CD4-positive, alpha-beta memory T cell (primary cell): ENCODE measurements at regions not wholly inside any gene's neighbourhood (a gene's known extent, or its start where the extent isn't known, plus 50 kb on each side); places are given as distances from the start of the nearest gene placed in this dataset.

Experiments used
- CTCF ChIA-PET: fragments of 350-600 bp; sonication (Branson Sonifier 250); formaldehyde crosslinking; loops from one replicate; lab custom pipeline; 2021; ENCODE audit warnings: inconsistent platforms; ENCODE audit not compliant: partially characterized antibody; lab: Charles Lee
- POLR2A ChIA-PET: fragments of 350-600 bp; sonication (Branson Sonifier 250); formaldehyde crosslinking; loops from one replicate; lab custom pipeline; 2021; ENCODE audit not compliant: partially characterized antibody; lab: Charles Lee
- DNase-seq, 5 donors: peaks; one replicate each; pipeline versions ENCODE4 v3.0.0 to v3.0.0-alpha.2; 2020 to 2022; ENCODE audit warnings: mixed read lengths in 1 of 5
- H3K27ac ChIP-seq: one replicate; pipeline ENCODE4 v1.7.0; 2013; ENCODE audit warnings: low read depth, low read length
- H3K27me3 ChIP-seq: 2 replicates; pipeline ENCODE4 v1.7.0; 2013; ENCODE audit warnings: mild to moderate bottlenecking, low read length, moderate library complexity; ENCODE audit not compliant: insufficient read depth
- H3K36me3 ChIP-seq: 2 replicates; pipeline ENCODE4 v1.7.0; 2013; ENCODE audit warnings: mild to moderate bottlenecking, low read length, moderate library complexity; ENCODE audit not compliant: insufficient read depth
- H3K4me1 ChIP-seq: 2 replicates; pipeline ENCODE4 v1.7.0; 2013; ENCODE audit warnings: mild to moderate bottlenecking, low read length, moderate library complexity; ENCODE audit not compliant: insufficient read depth
- H3K4me3 ChIP-seq, 2 donors: one replicate each; pipeline ENCODE4 v1.7.0; 2013; ENCODE audit warnings: low read length in 2 of 2, mild to moderate bottlenecking in 1 of 2
- H3K9me3 ChIP-seq, 2 donors: one replicate each; pipeline ENCODE4 v1.7.0; 2013; ENCODE audit warnings: low read length in 2 of 2, control low read depth in 1 of 2; ENCODE audit not compliant: control insufficient read depth in 1 of 2
- H3K27ac Mint-ChIP-seq, 7 donors: one replicate each; pipeline ENCODE4 v1.8.0; 2020 to 2021; ENCODE audit warnings: mixed read lengths in 7 of 7, mild to moderate bottlenecking in 6 of 7, inconsistent platforms in 3 of 7, moderate library complexity in 3 of 7
- H3K27me3 Mint-ChIP-seq, 2 donors: one replicate each; pipeline ENCODE4 v1.8.0; 2020 to 2021; ENCODE audit warnings: mixed read lengths in 2 of 2
- H3K36me3 Mint-ChIP-seq, 2 donors: one replicate each; pipeline ENCODE4 v1.8.0; 2020 to 2021; ENCODE audit warnings: mixed read lengths in 2 of 2, inconsistent platforms in 1 of 2, mild to moderate bottlenecking in 1 of 2
- H3K4me1 Mint-ChIP-seq, 4 donors: one replicate each; pipeline ENCODE4 v1.8.0; 2020 to 2021; ENCODE audit warnings: mixed read lengths in 4 of 4, mild to moderate bottlenecking in 1 of 4
- H3K4me3 Mint-ChIP-seq, 8 donors: one replicate each; pipeline ENCODE4 v1.8.0; 2020 to 2021; ENCODE audit warnings: mixed read lengths in 8 of 8, mild to moderate bottlenecking in 7 of 8, moderate library complexity in 6 of 8, inconsistent platforms in 3 of 8
- H3K9me3 Mint-ChIP-seq, 8 donors: one replicate each; pipeline ENCODE4 v1.8.0; 2020 to 2021; ENCODE audit warnings: mixed read lengths in 8 of 8, mild to moderate bottlenecking in 5 of 8, inconsistent platforms in 3 of 8, moderate library complexity in 1 of 8
- intact Hi-C: fragments of 100-400 bp; cut with micrococcal nuclease; formaldehyde crosslinking; loops from one replicate; pipeline ENCODE4 v1.15.1; 2023

- no peaks in the 10 kb centered on the region for H3K36me3 Mint-ChIP-seq
- no peak overlapping the region for H3K4me3 Mint-ChIP-seq
- Histone ChIP-seq H3K36me3 (no peaks in the 10 kb centered on the region), H3K27ac (no peak overlapping the region), H3K4me3 (no peak overlapping the region), H3K9me3 (no peaks in the 10 kb centered on the region), H3K27me3 (peaks cover 3% of the 10 kb centered on the region), H3K4me1 (no peaks in the 10 kb centered on the region)
- CTCF ChIA-PET: no interaction called here
- intact Hi-C loops: loop anchor here (5.0 kb wide), 1 partner anchor 295 kb away; the partner anchor contains the start of gene FNDC1
- H3K27ac Mint-ChIP-seq: no peak overlapping the region
- DNase-seq: no peak
- peaks cover 0 to 6% (median 0%) of the 10 kb centered on the region in 8 donors for H3K9me3 Mint-ChIP-seq
- H3K27me3 Mint-ChIP-seq: peaks cover 7 to 9% of the 10 kb centered on the region in 2 donors
- H3K4me1 Mint-ChIP-seq: no peaks in the 10 kb centered on the region
- POLR2A ChIA-PET: no interaction called here
Observed at GRCh38 chr6:159461998-159462397, 231.0 kb downstream of the SOD2 start.

GRCh38 chr6:159461266-159461665 is 231.8 kb downstream of the SOD2 start:
- CTCF ChIA-PET: no interaction called here
- Mint-ChIP-seq H3K4me3 (no peak overlapping the region), H3K9me3 (peaks cover 0 to 6% (median 0%) of the 10 kb centered on the region in 8 donors), H3K4me1 (no peaks in the 10 kb centered on the region), H3K27ac (no peak overlapping the region), H3K36me3 (no peaks in the 10 kb centered on the region), H3K27me3 (peaks cover 7 to 9% of the 10 kb centered on the region in 2 donors)
- Histone ChIP-seq H3K4me1 (no peaks in the 10 kb centered on the region), H3K27me3 (peaks cover 2% of the 10 kb centered on the region), H3K9me3 (no peaks in the 10 kb centered on the region), H3K36me3 (no peaks in the 10 kb centered on the region), H3K4me3 (no peak overlapping the region), H3K27ac (no peak overlapping the region)
- DNase-seq: no peak
- POLR2A ChIA-PET: no interaction called here
- intact Hi-C loops: loop anchor here (5.0 kb wide), 1 partner anchor 294 kb away; the partner anchor contains the start of gene FNDC1

- intact Hi-C loops: loop anchor here (5.0 kb wide), 1 partner anchor 293 kb away; the partner anchor contains the start of gene FNDC1
- Mint-ChIP-seq H3K4me3 (no peak overlapping the region), H3K36me3 (no peaks in the 10 kb centered on the region), H3K27me3 (peaks cover 7% of the 10 kb centered on the region in 2 donors), H3K4me1 (no peaks in the 10 kb centered on the region), H3K27ac (no peak overlapping the region), H3K9me3 (peaks cover 0 to 6% (median 1%) of the 10 kb centered on the region in 8 donors)
- no peak for DNase-seq
- ChIA-PET POLR2A (no interaction called here), CTCF (no interaction called here)
- H3K36me3 ChIP-seq: no peaks in the 10 kb centered on the region
- H3K27ac ChIP-seq: no peak overlapping the region
- H3K4me1 ChIP-seq: no peaks in the 10 kb centered on the region
- H3K27me3 ChIP-seq: no peaks in the 10 kb centered on the region
- H3K9me3 ChIP-seq: no peaks in the 10 kb centered on the region
- no peak overlapping the region for H3K4me3 ChIP-seq
Observed at GRCh38 chr6:159460476-159460875, 232.6 kb downstream of the SOD2 start.

- H3K36me3 ChIP-seq: no peaks in the 10 kb centered on the region
- intact Hi-C loops: no loop called here
- POLR2A ChIA-PET: no interaction called here
Observed at GRCh38 chr6:159456349-159456748, 236.7 kb downstream of the SOD2 start.

GRCh38 chr6:159455700-159456274 is 237.3 kb downstream of the SOD2 start:
- H3K4me3 Mint-ChIP-seq: no peak overlapping the region
- no peak for DNase-seq
- Histone ChIP-seq H3K4me1 (no peaks in the 10 kb centered on the region), H3K4me3 (no peak overlapping the region), H3K36me3 (no peaks in the 10 kb centered on the region), H3K9me3 (no peaks in the 10 kb centered on the region), H3K27ac (no peak overlapping the region), H3K27me3 (no peaks in the 10 kb centered on the region)
- ChIA-PET POLR2A (no interaction called here), CTCF (no interaction called here)
- intact Hi-C loops: no loop called here
- no peaks in the 10 kb centered on the region for H3K36me3 Mint-ChIP-seq
- peaks cover 0 to 6% (median 3%) of the 10 kb centered on the region in 8 donors for H3K9me3 Mint-ChIP-seq
- no peak overlapping the region for H3K27ac Mint-ChIP-seq
- peaks cover 3 to 5% of the 10 kb centered on the region in 2 donors for H3K27me3 Mint-ChIP-seq
- no peaks in the 10 kb centered on the region for H3K4me1 Mint-ChIP-seq

More at GRCh38 chr6:159456349-159456748, 236.7 kb downstream of the SOD2 start:
- Histone ChIP-seq H3K4me3 (no peak overlapping the region), H3K9me3 (no peaks in the 10 kb centered on the region), H3K27me3 (no peaks in the 10 kb centered on the region), H3K27ac (no peak overlapping the region), H3K4me1 (no peaks in the 10 kb centered on the region)
- Mint-ChIP-seq H3K36me3 (no peaks in the 10 kb centered on the region), H3K27me3 (peaks cover 3 to 9% of the 10 kb centered on the region in 2 donors), H3K27ac (no peak overlapping the region), H3K9me3 (peaks cover 0 to 6% (median 3%) of the 10 kb centered on the region in 8 donors), H3K4me3 (no peak overlapping the region), H3K4me1 (no peaks in the 10 kb centered on the region)
- DNase-seq: no peak
- CTCF ChIA-PET: no interaction called here

- Mint-ChIP-seq H3K9me3 (peaks cover 0 to 5% (median 0%) of the 10 kb centered on the region in 8 donors), H3K27me3 (peaks cover 14 to 19% of the 10 kb centered on the region in 2 donors), H3K4me1 (no peaks in the 10 kb centered on the region), H3K36me3 (no peaks in the 10 kb centered on the region), H3K4me3 (no peak overlapping the region), H3K27ac (no peak overlapping the region)
- Histone ChIP-seq H3K4me1 (no peaks in the 10 kb centered on the region), H3K9me3 (no peaks in the 10 kb centered on the region), H3K36me3 (no peaks in the 10 kb centered on the region), H3K4me3 (no peak overlapping the region), H3K27me3 (no peaks in the 10 kb centered on the region), H3K27ac (no peak overlapping the region)
- intact Hi-C loops: no loop called here
- ChIA-PET CTCF (no interaction called here), POLR2A (no interaction called here)
- no peak for DNase-seq
Observed at GRCh38 chr6:159450815-159451465, 242.1 kb downstream of the SOD2 start.

- Mint-ChIP-seq H3K9me3 (no peaks in the 10 kb centered on the region), H3K4me3 (no peak overlapping the region), H3K4me1 (no peaks in the 10 kb centered on the region), H3K27me3 (peaks cover 18 to 19% of the 10 kb centered on the region in 2 donors), H3K36me3 (no peaks in the 10 kb centered on the region), H3K27ac (no peak overlapping the region)
- CTCF ChIA-PET: no interaction called here
- intact Hi-C loops: no loop called here
- no peak overlapping the region for H3K27ac ChIP-seq
- DNase-seq: no peak
- H3K4me1 ChIP-seq: no peaks in the 10 kb centered on the region
- POLR2A ChIA-PET: no interaction called here
- H3K9me3 ChIP-seq: no peaks in the 10 kb centered on the region
- H3K4me3 ChIP-seq: no peak overlapping the region
- no peaks in the 10 kb centered on the region for H3K36me3 ChIP-seq
- no peaks in the 10 kb centered on the region for H3K27me3 ChIP-seq
Observed at GRCh38 chr6:159446340-159446739, 246.7 kb downstream of the SOD2 start.
